IMR-90 (cell line): ENCODE measurements at regions not wholly inside any gene's neighbourhood (a gene's known extent, or its start where the extent isn't known, plus 50 kb on each side); places are given as distances from the start of the nearest gene placed in this dataset.

Experiments used
- ATAC-seq: fragments of 200-7000 bp; cut with Tn5 transposase; 2 replicates; pipeline ENCODE4 v1.9.1; 2020; ENCODE audit warnings: low read depth, mild to moderate bottlenecking, moderate library complexity
- BruUV-seq: library from RNA; stranded (reverse); fragments of 400-500 nt; replicated peaks from 2 replicates; lab custom pipeline; 2021; lab: Mats Ljungman, UMichigan
- CTCF ChIA-PET: fragments of 300-600 bp; formaldehyde crosslinking; extraction: SDS; loops from one replicate; lab custom pipeline; 2021; ENCODE audit warnings: antibody characterized with exemption; lab: Yijun Ruan, JAX
- POLR2A ChIA-PET: fragments of 300-600 bp; sonication (Branson Sonifier 250); formaldehyde crosslinking; loops from one replicate; lab custom pipeline; 2022; ENCODE audit warnings: antibody characterized with exemption; ENCODE audit not compliant: unreplicated experiment; lab: Charles Lee
- DNase-seq: peaks from one replicate; pipeline ENCODE4 v3.0.0; 2013
- H2AFZ ChIP-seq: replicated peaks from 2 replicates; pipeline ENCODE3; 2013; ENCODE audit warnings: low read length, mild to moderate bottlenecking; ENCODE audit not compliant: poor library complexity
- H2AK5ac ChIP-seq: 2 replicates; pipeline ENCODE4 v1.6.1; 2013; ENCODE audit warnings: low read depth, low read length, inconsistent platforms
- H2AK9ac ChIP-seq: replicated peaks from 2 replicates; pipeline ENCODE3; 2013; ENCODE audit warnings: mild to moderate bottlenecking, low read depth, low read length, moderate library complexity; ENCODE audit not compliant: poor library complexity
- H2BK120ac ChIP-seq: 2 replicates; pipeline ENCODE4 v1.6.1; 2013; ENCODE audit warnings: low read depth, low read length, inconsistent platforms
- H2BK15ac ChIP-seq: 3 replicates; pipeline ENCODE4 v1.6.1; 2013; ENCODE audit warnings: low read depth, low read length, inconsistent platforms
- H2BK20ac ChIP-seq: 2 replicates; pipeline ENCODE4 v1.6.1; 2013; ENCODE audit warnings: low read depth, mild to moderate bottlenecking, inconsistent platforms, low read length, moderate library complexity
- H2BK5ac ChIP-seq: 2 replicates; pipeline ENCODE4 v1.6.1; 2013; ENCODE audit warnings: mild to moderate bottlenecking, low read depth, low read length, inconsistent platforms; ENCODE audit not compliant: poor library complexity, severe bottlenecking
- H3K14ac ChIP-seq: replicated peaks from 2 replicates; pipeline ENCODE4 v1.6.1; 2013; ENCODE audit warnings: low read depth, low read length, inconsistent platforms
- H3K18ac ChIP-seq: 2 replicates; pipeline ENCODE4 v1.6.1; 2013; ENCODE audit warnings: low read depth, low read length, control low read depth
- H3K23ac ChIP-seq: 2 replicates; pipeline ENCODE4 v1.6.1; 2013; ENCODE audit warnings: low read depth, low read length, inconsistent platforms
- H3K27ac ChIP-seq: 2 replicates; pipeline ENCODE4 v1.5.1; 2013; ENCODE audit warnings: mild to moderate bottlenecking, control low read depth, low read length; ENCODE audit not compliant: insufficient read depth
- H3K27me3 ChIP-seq: 2 replicates; pipeline ENCODE4 v1.6.1; 2013; ENCODE audit warnings: low read length; ENCODE audit not compliant: control insufficient read depth, insufficient read depth
- H3K36me3 ChIP-seq: 2 replicates; pipeline ENCODE4 v1.6.1; 2013; ENCODE audit warnings: low read length, mixed read lengths; ENCODE audit not compliant: control insufficient read depth, insufficient read depth
- H3K4ac ChIP-seq: 2 replicates; pipeline ENCODE4 v1.6.1; 2013; ENCODE audit warnings: low read depth, low read length, inconsistent platforms
- H3K4me1 ChIP-seq: 2 replicates; pipeline ENCODE4 v1.6.1; 2013; ENCODE audit warnings: low read length, mixed read lengths; ENCODE audit not compliant: control insufficient read depth, insufficient read depth
- H3K4me2 ChIP-seq: 2 replicates; pipeline ENCODE4 v1.6.1; 2013; ENCODE audit warnings: low read depth, mild to moderate bottlenecking, control low read depth, low read length, moderate library complexity
- H3K4me3 ChIP-seq: 2 replicates; pipeline ENCODE4 v1.5.1; 2013; ENCODE audit warnings: low read depth, mild to moderate bottlenecking, control low read depth, low read length, moderate library complexity; ENCODE audit not compliant: insufficient read depth
- H3K56ac ChIP-seq: 2 replicates; pipeline ENCODE4 v1.6.1; 2013; ENCODE audit warnings: low read length, inconsistent platforms; ENCODE audit not compliant: insufficient read depth; ENCODE audit errors: extremely low read depth
- H3K79me1 ChIP-seq, 2 experiments: 2 replicates each; pipeline ENCODE4 v1.6.1; 2013; ENCODE audit warnings: low read length in 2 of 2, inconsistent platforms in 1 of 2, low read depth in 1 of 2
- H3K9ac ChIP-seq: 2 replicates; pipeline ENCODE4 v1.6.1; 2013; ENCODE audit warnings: low read depth, low read length, control low read depth
- H3K9me1 ChIP-seq: 2 replicates; pipeline ENCODE4 v1.6.1; 2013; ENCODE audit warnings: low read length, inconsistent platforms; ENCODE audit not compliant: insufficient read depth
- H3K9me3 ChIP-seq: 2 replicates; pipeline ENCODE4 v1.6.1; 2013; ENCODE audit warnings: low read length; ENCODE audit not compliant: control insufficient read depth, insufficient read depth
- H4K20me1 ChIP-seq: 2 replicates; pipeline ENCODE4 v1.6.1; 2013; ENCODE audit warnings: low read length, inconsistent platforms; ENCODE audit not compliant: insufficient read depth
- H4K5ac ChIP-seq: 2 replicates; pipeline ENCODE4 v1.6.1; 2013; ENCODE audit warnings: mild to moderate bottlenecking, low read depth, low read length, control low read depth
- H4K8ac ChIP-seq, 2 experiments: 2 replicates each; pipeline ENCODE4 v1.6.1; 2013; ENCODE audit warnings: low read depth in 2 of 2, low read length in 2 of 2, control low read depth in 1 of 2, inconsistent platforms in 1 of 2
- H4K91ac ChIP-seq: 2 replicates; pipeline ENCODE4 v1.6.1; 2013; ENCODE audit warnings: low read depth, low read length, inconsistent platforms; ENCODE audit not compliant: insufficient read depth
- BHLHE40 ChIP-seq: fragments of 150-350 bp; IDR thresholded peaks from 2 replicates; pipeline ENCODE4 v1.6.1; 2016; ENCODE audit warnings: mild to moderate bottlenecking, low read depth, low read length
- CEBPB ChIP-seq: IDR thresholded peaks from 2 replicates; pipeline ENCODE4 v1.6.1; 2012; ENCODE audit warnings: low read depth, low read length, improper control_type of control experiment
- CHD1 ChIP-seq: IDR thresholded peaks from 2 replicates; pipeline ENCODE4 v1.6.1; 2012; ENCODE audit warnings: low read depth, low read length, improper control_type of control experiment
- CTCF ChIP-seq: conservative IDR thresholded peaks from 2 replicates; pipeline ENCODE4 v1.5.1; 2012; ENCODE audit warnings: mild to moderate bottlenecking, low read depth, low read length, improper control_type of control experiment
- ELK1 ChIP-seq: fragments of 150-350 bp; IDR thresholded peaks from 2 replicates; pipeline ENCODE4 v1.6.1; 2016; ENCODE audit warnings: low read depth, mild to moderate bottlenecking, low read length, moderate library complexity, borderline replicate concordance
- FOS ChIP-seq: fragments of 150-350 bp; IDR thresholded peaks from 2 replicates; pipeline ENCODE4 v1.6.1; 2016; ENCODE audit warnings: low read depth, low read length
- MAFK ChIP-seq: IDR thresholded peaks from 2 replicates; pipeline ENCODE4 v1.6.1; 2012; ENCODE audit warnings: low read depth, low read length, improper control_type of control experiment
- MAZ ChIP-seq: IDR thresholded peaks from 2 replicates; pipeline ENCODE4 v1.6.1; 2012; ENCODE audit warnings: low read depth, mild to moderate bottlenecking, low read length, improper control_type of control experiment, moderate library complexity, borderline replicate concordance
- MXI1 ChIP-seq: IDR thresholded peaks from 2 replicates; pipeline ENCODE4 v1.6.1; 2012; ENCODE audit warnings: low read depth, mild to moderate bottlenecking, low read length, moderate library complexity, borderline replicate concordance
- NFE2L2 ChIP-seq: fragments of 150-350 bp; IDR thresholded peaks from 2 replicates; pipeline ENCODE4 v1.6.1; 2016; ENCODE audit warnings: low read depth, mild to moderate bottlenecking, low read length
- POLR2A ChIP-seq: IDR thresholded peaks from 2 replicates; pipeline ENCODE4 v1.6.1; 2012; ENCODE audit warnings: mild to moderate bottlenecking, low read depth, low read length
- RAD21 ChIP-seq: IDR thresholded peaks from 2 replicates; pipeline ENCODE4 v1.6.1; 2012; ENCODE audit warnings: low read length, improper control_type of control experiment
- RCOR1 ChIP-seq: IDR thresholded peaks from 2 replicates; pipeline ENCODE4 v1.6.1; 2012; ENCODE audit warnings: mild to moderate bottlenecking, low read length, improper control_type of control experiment; ENCODE audit not compliant: insufficient replicate concordance
- RFX5 ChIP-seq: IDR thresholded peaks from 2 replicates; pipeline ENCODE4 v1.8.0; 2012; ENCODE audit warnings: low read depth, mild to moderate bottlenecking, low read length, moderate library complexity
- SMC3 ChIP-seq: fragments of 150-350 bp; IDR thresholded peaks from 2 replicates; pipeline ENCODE4 v1.6.1; 2016; ENCODE audit warnings: low read depth, mild to moderate bottlenecking, antibody characterized with exemption, low read length, moderate library complexity
- WGBS, 2 experiments: methylation state at CpG; one replicate each; pipeline versions ENCODE4 v1.1.5 to v1.1.7; 2013; ENCODE audit warnings: missing lambda C conversion rate in 2 of 2; ENCODE audit not compliant: insufficient read length in 1 of 2; ENCODE audit errors: extremely low coverage in 2 of 2; 5-methylcytosine and 5-hydroxymethylcytosine counted together
- dilution Hi-C: fragments of 300-500 bp; cut with HindIII; formaldehyde crosslinking; loops from one replicate; pipeline ENCODE4 v1.14.3; 2018; ENCODE audit warnings: low sequenced_read_pairs; ENCODE audit not compliant: unreplicated experiment
- in situ Hi-C: fragments of 300-500 bp; cut with MboI; formaldehyde crosslinking; loops from 3 replicates; pipeline ENCODE4 v1.14.3; 2019; ENCODE audit warnings: low sequenced_read_pairs, inconsistent platforms, mixed read lengths
- intact Hi-C: fragments of 100-400 bp; cut with micrococcal nuclease; formaldehyde crosslinking; loops from 2 replicates; pipeline ENCODE4 v1.10.0; 2022

GRCh38 chr16:60407606-60408005, 1628.6 kb downstream of the CDH8 start:
- no peaks in the 10 kb centered on the region for H3K9me1 ChIP-seq
- H4K91ac ChIP-seq, result no peak overlapping the region
- no TSS peak for BruUV-seq
- H3K27ac ChIP-seq, result no peak overlapping the region
- no peaks in the 10 kb centered on the region for H3K9me3 ChIP-seq
- H3K27me3 ChIP-seq, result no peaks in the 10 kb centered on the region
- no peak overlapping the region for H3K4me2 ChIP-seq
- ChIA-PET CTCF (interaction anchor here (0.6 kb wide), 1 partner anchor 23 kb away, joined by 8 read pairs; no protein-coding TSS in a partner anchor), POLR2A (no interaction called here)
- no peak overlapping the region for H2AFZ ChIP-seq
- no peak overlapping the region for H3K4ac ChIP-seq
- H3K18ac ChIP-seq, result no peak overlapping the region
- H3K14ac ChIP-seq, result no peak overlapping the region
- intact Hi-C loops, result no loop called here
- no CpG with 5 or more reads among the region's 2 CpGs for WGBS, 2 experiments
- H4K5ac ChIP-seq, result no peak overlapping the region
- H2AK5ac ChIP-seq, result no peak overlapping the region
- H4K20me1 ChIP-seq, result no peaks in the 10 kb centered on the region
- no peak overlapping the region for H2BK120ac ChIP-seq
- H3K56ac ChIP-seq, result no peak overlapping the region
- dilution Hi-C loops, result no loop called here
- no peak overlapping the region for H3K23ac ChIP-seq
- H4K8ac ChIP-seq, result no peak overlapping the region
- no peak overlapping the region for H3K4me3 ChIP-seq
- no peaks in the 10 kb centered on the region for H3K79me1 ChIP-seq
- TF ChIP-seq CTCF, result no peak
- TF ChIP-seq RAD21, result no peak
- TF ChIP-seq NFE2L2, result no peak
- no peak for TF ChIP-seq MXI1
- TF ChIP-seq BHLHE40, result no peak
- TF ChIP-seq FOS, result no peak
- TF ChIP-seq CEBPB, result no peak
- TF ChIP-seq MAZ, result no peak
- TF ChIP-seq CHD1, result no peak
- no peak for TF ChIP-seq SMC3
- no peak for TF ChIP-seq ELK1
- TF ChIP-seq POLR2A, result no peak
- no peak for TF ChIP-seq RFX5
- no peak for TF ChIP-seq MAFK
- no peak for TF ChIP-seq RCOR1
- ATAC-seq (no peak), DNase-seq (no peak)
- no peak overlapping the region for H2AK9ac ChIP-seq
- H2BK20ac ChIP-seq, result no peak overlapping the region
- H2BK15ac ChIP-seq, result no peak overlapping the region
- no peaks in the 10 kb centered on the region for H3K36me3 ChIP-seq
- no peak overlapping the region for H3K9ac ChIP-seq
- no peaks in the 10 kb centered on the region for H3K4me1 ChIP-seq
- in situ Hi-C loops, result no loop called here
- no peak overlapping the region for H2BK5ac ChIP-seq
